DMS 273 (cell line): ENCODE measurements at regions not wholly inside any gene's neighbourhood (a gene's known extent, or its start where the extent isn't known, plus 50 kb on each side); places are given as distances from the start of the nearest gene placed in this dataset.

Source experiments
- DNase-seq: peaks from one replicate; lab custom pipeline; 2025; ENCODE audit not compliant: unreplicated experiment; lab: John Stamatoyannopoulos, UW

- DNase-seq = no peak
These were observed 1249.4 kb downstream of the LRFN5 start for GRCh38 chr14:42856106-42856505.

- DNase-seq = no peak
These were observed 1248.4 kb downstream of the LRFN5 start for GRCh38 chr14:42855085-42855484.

- no peak for DNase-seq
These were observed 1247.4 kb downstream of the LRFN5 start for GRCh38 chr14:42854061-42854460.

- no peak for DNase-seq
These were observed 1242.0 kb downstream of the LRFN5 start for GRCh38 chr14:42848652-42849051.

DNA sequence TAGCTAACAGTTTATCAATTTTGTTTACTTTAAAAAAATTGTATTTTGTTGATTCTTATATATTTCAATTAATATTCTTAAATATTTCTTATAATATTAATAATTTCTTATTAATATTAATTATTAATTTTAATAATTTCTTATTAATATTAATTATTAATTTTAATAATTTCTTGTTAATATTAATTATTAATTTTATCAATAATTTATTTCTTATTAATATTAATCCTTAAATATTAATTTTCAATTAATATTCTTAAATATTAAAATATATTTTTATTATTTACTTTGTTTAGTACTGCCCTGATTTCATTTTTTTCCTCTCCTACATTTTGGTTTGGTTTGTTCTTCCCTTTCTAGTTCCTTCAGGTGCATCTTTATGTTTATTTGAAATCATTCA is 1208.1 kb downstream of the LRFN5 start:
- no peak for DNase-seq

- no peak for DNase-seq
These were observed 1200.2 kb downstream of the LRFN5 start for GRCh38 chr14:42806909-42807315.

- DNase-seq = peak; percentile 62
These were observed 1197.5 kb downstream of the LRFN5 start for GRCh38 chr14:42804141-42804540.

GRCh38 chr14:42802346-42802745 is 1195.7 kb downstream of the LRFN5 start:
- DNase-seq = no peak

- no peak for DNase-seq
These were observed 1185.5 kb downstream of the LRFN5 start for GRCh38 chr14:42792166-42792565.

DNA sequence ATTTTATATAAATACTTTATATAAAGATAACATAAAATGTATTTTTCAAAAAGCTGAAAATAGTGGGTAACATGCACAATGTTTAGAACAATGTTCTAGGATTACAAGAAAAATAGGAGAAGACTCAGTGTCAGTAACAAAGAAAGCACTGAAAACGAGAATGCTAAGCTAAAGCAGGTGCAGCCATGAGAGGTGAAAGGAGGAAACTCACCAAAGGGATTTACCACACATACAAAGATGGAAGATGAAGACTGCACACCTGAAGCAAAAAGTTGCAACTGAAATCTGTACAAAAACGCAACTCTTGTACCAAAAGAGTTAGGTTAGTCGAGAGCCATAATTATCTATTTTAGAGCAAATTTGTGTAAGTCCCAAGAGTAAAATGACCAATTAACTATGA is 1176.1 kb downstream of the LRFN5 start:
- no peak for DNase-seq

GRCh38 chr14:42778984-42779383 is 1172.3 kb downstream of the LRFN5 start:
- peak; percentile 37 for DNase-seq

- no peak for DNase-seq
These were observed 1144.1 kb downstream of the LRFN5 start for GRCh38 chr14:42750771-42751170.

- DNase-seq = no peak
These were observed 1135.4 kb downstream of the LRFN5 start for GRCh38 chr14:42742084-42742483.

GRCh38 chr14:42736408-42736807 is 1129.7 kb downstream of the LRFN5 start:
- DNase-seq = no peak

GRCh38 chr14:42734041-42734440 is 1127.4 kb downstream of the LRFN5 start:
- no peak for DNase-seq

DNA sequence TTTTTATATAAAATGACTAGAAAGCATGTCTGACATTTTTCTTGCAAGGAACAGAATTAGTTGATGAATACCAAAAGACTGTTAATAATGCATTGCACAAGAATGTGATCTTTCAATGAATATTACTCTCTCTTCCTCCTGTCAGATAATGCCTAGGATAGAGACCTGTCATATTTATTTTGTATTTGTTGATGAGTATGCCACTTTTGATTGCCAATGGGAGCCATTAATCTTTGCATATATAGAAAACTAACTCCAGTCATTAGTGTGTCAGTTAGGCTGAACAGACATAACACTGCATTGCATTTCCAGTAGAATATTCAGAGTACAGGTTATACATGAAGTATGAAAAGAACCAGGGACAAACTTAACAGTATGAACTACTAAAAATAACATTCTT is 1125.3 kb downstream of the LRFN5 start:
- DNase-seq = no peak

DNA sequence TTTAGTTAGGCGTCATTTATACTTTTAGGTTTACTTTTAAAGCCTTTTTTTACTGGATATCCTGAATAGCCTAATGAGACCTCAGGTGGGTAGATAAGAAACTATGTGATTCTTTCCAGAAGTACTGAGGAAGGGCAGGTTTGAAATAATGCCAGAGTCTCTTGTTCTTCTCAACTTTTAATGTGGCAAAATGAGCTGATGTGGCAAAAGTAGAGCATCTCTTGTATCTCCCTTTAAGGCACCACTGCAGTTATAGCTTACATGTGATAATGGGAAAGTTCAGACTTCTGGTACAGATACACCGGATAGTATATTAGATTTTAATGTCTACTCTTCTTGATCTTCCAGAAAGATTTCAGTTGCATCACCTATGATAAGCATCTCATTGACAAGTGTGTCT is 1124.8 kb downstream of the LRFN5 start:
- no peak for DNase-seq

DNA sequence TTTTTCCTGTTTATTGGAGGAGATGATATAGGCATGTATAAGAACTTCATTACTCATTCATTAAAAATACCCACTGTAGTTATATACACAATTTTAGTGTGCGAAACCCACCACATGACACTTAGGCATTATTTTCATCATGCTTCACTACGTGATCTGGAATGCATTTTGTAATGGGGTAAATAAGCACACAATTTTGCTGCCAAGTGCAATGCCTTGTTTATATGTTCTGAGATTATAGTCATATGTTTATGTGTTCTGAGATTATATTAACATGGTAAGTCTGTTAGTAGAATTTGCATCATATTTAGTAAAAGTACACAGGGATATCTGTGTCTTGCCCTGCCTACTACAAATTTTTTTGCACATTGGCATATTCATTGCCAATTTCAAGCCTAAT is 1123.0 kb downstream of the LRFN5 start:
- no peak for DNase-seq

GRCh38 chr14:42719391-42719790 is 1112.7 kb downstream of the LRFN5 start:
- peak; percentile 88 for DNase-seq

DNA sequence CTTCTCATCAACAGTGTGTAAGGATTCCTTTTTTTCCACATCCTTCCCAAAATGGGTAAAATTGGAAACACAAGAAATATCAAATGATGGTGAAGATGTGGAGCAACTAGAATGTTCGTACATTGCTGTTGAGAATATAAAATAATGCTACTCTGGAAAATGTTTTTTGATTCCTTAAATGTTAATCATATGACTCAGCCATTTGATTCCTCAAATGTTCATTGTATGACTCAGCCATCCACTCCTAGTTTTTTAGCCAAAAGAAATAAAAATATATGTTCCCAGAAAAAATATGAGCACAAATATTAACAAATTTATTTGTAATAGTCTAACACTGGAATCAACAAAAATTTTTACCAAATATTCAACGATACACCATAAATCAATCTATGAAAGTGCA is 1108.6 kb downstream of the LRFN5 start:
- DNase-seq = no peak

- no peak for DNase-seq
These were observed 1103.4 kb downstream of the LRFN5 start for GRCh38 chr14:42710071-42710470.

DNA sequence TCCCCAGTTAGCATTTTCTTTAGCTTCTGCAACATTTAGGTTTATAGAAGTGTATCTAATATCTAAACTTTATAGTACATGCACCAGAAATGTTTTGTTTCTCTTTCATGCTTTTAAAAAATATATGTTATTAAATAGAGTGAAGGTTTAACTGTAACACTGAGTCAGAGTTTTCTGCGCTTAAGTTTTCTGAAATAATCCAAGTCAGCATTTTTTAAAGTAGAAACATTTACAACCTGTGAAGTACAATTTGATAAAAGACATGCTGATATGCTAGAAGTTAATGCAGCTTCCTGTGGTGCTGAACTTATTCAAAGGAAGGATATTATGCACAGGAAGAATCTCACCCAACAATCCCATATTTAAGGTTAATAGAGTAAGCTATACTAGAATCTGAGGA is 1096.8 kb downstream of the LRFN5 start:
- no peak for DNase-seq

GRCh38 chr14:42687421-42687820 is 1080.7 kb downstream of the LRFN5 start:
- no peak for DNase-seq

GRCh38 chr14:42683707-42684106 is 1077.0 kb downstream of the LRFN5 start:
- no peak for DNase-seq
